ENCODE measurements at regions not wholly inside any gene's neighbourhood (a gene's known extent, or its start where the extent isn't known, plus 50 kb on each side); places are given as distances from the start of the nearest gene placed in this dataset.

DNA sequence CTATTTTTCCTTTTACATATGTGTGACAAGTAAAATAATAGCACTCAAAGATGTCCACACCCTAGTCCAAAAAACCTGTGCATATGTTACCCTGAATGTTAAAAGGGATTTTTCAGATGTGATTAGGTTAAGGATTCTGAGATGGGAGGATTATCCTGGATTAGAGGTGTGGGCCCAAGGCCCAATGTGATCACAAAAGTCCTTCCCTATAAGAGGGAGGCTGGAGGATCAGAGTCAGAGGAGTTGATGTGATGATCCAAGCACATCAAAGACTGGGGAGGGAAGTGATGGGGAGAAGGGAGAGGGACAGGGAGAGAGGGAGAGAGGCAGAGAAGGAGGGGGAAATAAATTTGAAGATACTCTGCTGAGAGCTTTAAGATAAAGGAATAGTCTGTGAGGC, 512.6 kb downstream of the PLOD2 start:
- TF ChIP-seq CTCF (conservative IDR thresholded peaks at IDR 0.05; ENCODE audit: low read depth, low read length), result no peak
- TF ChIP-seq EZH2 (IDR thresholded peaks at IDR 0.05; ENCODE audit: borderline replicate concordance, low read depth, low read length, poor library complexity, severe bottlenecking), result no peak

All from A673 (cell line).